HCT116 (cell line): ENCODE measurements at regions not wholly inside any gene's neighbourhood (a gene's known extent, or its start where the extent isn't known, plus 50 kb on each side); places are given as distances from the start of the nearest gene placed in this dataset.
A peak's percentile ranks its signal among the peaks of the same experiment; 100 is the strongest.

Experiments used
- ATAC-seq: fragments of 200-7000 bp; cut with Tn5 transposase; 2 replicates; pipeline ENCODE4 v1.9.1; 2020; ENCODE audit warnings: mild to moderate bottlenecking, moderate library complexity
- BruUV-seq: library from RNA; stranded (reverse); fragments of 400-500 nt; replicated peaks from 2 replicates; lab custom pipeline; 2021; lab: Mats Ljungman, UMichigan
- CTCF ChIA-PET: fragments of 300-600 bp; sonication (Branson Sonifier 250); formaldehyde crosslinking; loops from one replicate; lab custom pipeline; 2021; ENCODE audit warnings: antibody characterized with exemption; lab: Charles Lee
- POLR2A ChIA-PET: fragments of 300-600, 350-600 bp; sonication (Branson Sonifier 250); formaldehyde crosslinking; loops from one replicate; lab custom pipeline; 2021; ENCODE audit warnings: antibody characterized with exemption; lab: Charles Lee
- RAD21 ChIA-PET, 2 experiments: fragments of 300-600 bp; sonication (Branson Sonifier 250); formaldehyde crosslinking; loops; one replicate each; lab custom pipeline; 2023; ENCODE audit warnings: low total read pairs in 2 of 2; ENCODE audit not compliant: uncharacterized antibody in 2 of 2, unreplicated experiment in 2 of 2, low non-redundant PET in 1 of 2; lab: Charles Lee
- DNase-seq: peaks from one replicate; pipeline ENCODE4 v3.0.0-alpha.2; 2010; ENCODE audit warnings: low read depth, low spot score
- H2AFZ ChIP-seq: fragments of 200-600 bp; shearing (Covaris generic), sonication (generic); 2 replicates; pipeline ENCODE4 v1.6.1; 2017; ENCODE audit warnings: low read depth, mixed run types, mixed read lengths, antibody characterized with exemption, low read length; ENCODE audit not compliant: poor library complexity, severe bottlenecking
- H3K27ac ChIP-seq: 2 replicates; pipeline ENCODE4 v1.5.1; 2012; ENCODE audit warnings: low read depth, low read length
- H3K27me3 ChIP-seq: fragments of 200-600 bp; sonication (generic); 2 replicates; pipeline ENCODE4 v1.6.1; 2016; ENCODE audit warnings: mixed run types, low read length, mixed read lengths; ENCODE audit not compliant: insufficient read depth
- H3K36me3 ChIP-seq, 2 experiments: fragments of 200-500 bp in 1 of 2; fragments of 200-600 bp in 1 of 2; sonication (Bioruptor generic) in 1 of 2; sonication (generic) in 1 of 2; 2 replicates each; pipeline versions ENCODE4 v1.5.1 to v1.6.1; 2014 to 2016; ENCODE audit warnings: low read length in 2 of 2, inconsistent platforms in 1 of 2, mixed read lengths in 1 of 2, mixed run types in 1 of 2; ENCODE audit not compliant: insufficient read depth in 2 of 2, control insufficient read depth in 1 of 2
- H3K4me1 ChIP-seq, 2 experiments: fragments of 200-600 bp in 1 of 2; sonication (generic) in 1 of 2; 2 replicates each; pipeline versions ENCODE4 v1.5.1 to v1.6.1; 2012 to 2017; ENCODE audit warnings: low read length in 2 of 2, inconsistent platforms in 1 of 2, mild to moderate bottlenecking in 1 of 2, mixed read lengths in 1 of 2, mixed run types in 1 of 2, moderate library complexity in 1 of 2; ENCODE audit not compliant: insufficient read depth in 2 of 2, control insufficient read depth in 1 of 2
- H3K4me2 ChIP-seq: fragments of 200-600 bp; sonication (generic); 2 replicates; pipeline ENCODE4 v1.6.1; 2017; ENCODE audit warnings: mixed run types, low read length, mixed read lengths
- H3K4me3 ChIP-seq, 2 experiments: fragments of 200-600 bp in 1 of 2; sonication (generic) in 1 of 2; replicated peaks in 1 of 2; 2 replicates each; pipeline ENCODE4 v1.5.1; 2011 to 2016; ENCODE audit warnings: low read length in 2 of 2, control low read depth in 1 of 2, low read depth in 1 of 2, mild to moderate bottlenecking in 1 of 2, mixed read lengths in 1 of 2, mixed run types in 1 of 2
- H3K79me2 ChIP-seq: fragments of 200-600 bp; sonication (generic); 2 replicates; pipeline ENCODE4 v1.6.1; 2017; ENCODE audit warnings: mild to moderate bottlenecking, mixed run types, low read length, moderate library complexity, mixed read lengths; ENCODE audit not compliant: insufficient read depth
- H3K9ac ChIP-seq: fragments of 200-600 bp; sonication (generic); 2 replicates; pipeline ENCODE4 v1.6.1; 2016; ENCODE audit warnings: low read length, mixed read lengths
- H3K9me2 ChIP-seq: fragments of 200-600 bp; sonication (generic), shearing (Covaris generic); 2 replicates; pipeline ENCODE4 v1.6.1; 2017; ENCODE audit warnings: mixed run types, mild to moderate bottlenecking, moderate library complexity; ENCODE audit not compliant: insufficient read depth
- H3K9me3 ChIP-seq, 2 experiments: fragments of 200-500 bp in 1 of 2; fragments of 200-600 bp in 1 of 2; sonication (Bioruptor generic) in 1 of 2; sonication (generic) in 1 of 2; 2 replicates each; pipeline ENCODE4 v1.6.1; 2014 to 2017; ENCODE audit warnings: low read length in 2 of 2, mixed read lengths in 2 of 2, inconsistent platforms in 1 of 2, low read depth in 1 of 2, mild to moderate bottlenecking in 1 of 2, mixed run types in 1 of 2, moderate library complexity in 1 of 2; ENCODE audit not compliant: control insufficient read depth in 1 of 2, insufficient read depth in 1 of 2
- H4K20me1 ChIP-seq: fragments of 200-600 bp; sonication (generic), shearing (Covaris generic); 2 replicates; pipeline ENCODE4 v1.6.1; 2017; ENCODE audit warnings: mixed run types, mild to moderate bottlenecking, moderate library complexity; ENCODE audit not compliant: insufficient read depth
- CBX3 ChIP-seq: IDR thresholded peaks from 2 replicates; pipeline ENCODE4 v1.6.1; 2012; ENCODE audit warnings: low read depth
- ELF1 ChIP-seq: IDR thresholded peaks from 2 replicates; pipeline ENCODE4 v1.6.1; 2012; ENCODE audit warnings: low read depth, borderline replicate concordance
- EZH2 ChIP-seq: fragments of 200-600 bp; sonication (generic); IDR thresholded peaks from 2 replicates; pipeline ENCODE4 v1.6.1; 2017; ENCODE audit warnings: antibody characterized with exemption, mixed run types
- EZH2phosphoT487 ChIP-seq: fragments of 200-600 bp; IDR thresholded peaks from 2 replicates; pipeline ENCODE4 v1.6.1; 2018; ENCODE audit warnings: antibody characterized with exemption, borderline replicate concordance
- JUND ChIP-seq: IDR thresholded peaks from 2 replicates; pipeline ENCODE4 v1.6.1; 2012
- MAX ChIP-seq: IDR thresholded peaks from 2 replicates; pipeline ENCODE4 v1.6.1; 2012
- RAD21 ChIP-seq: IDR thresholded peaks from 2 replicates; pipeline ENCODE4 v1.6.1; 2012; ENCODE audit warnings: low read depth, mild to moderate bottlenecking
- REST ChIP-seq: IDR thresholded peaks from 2 replicates; pipeline ENCODE4 v1.6.1; 2012; ENCODE audit warnings: low read depth
- SIN3A ChIP-seq: IDR thresholded peaks from 2 replicates; pipeline ENCODE4 v1.6.1; 2012; ENCODE audit warnings: low read depth
- SP1 ChIP-seq: IDR thresholded peaks from 2 replicates; pipeline ENCODE4 v1.6.1; 2012; ENCODE audit warnings: low read depth
- TCF7L2 ChIP-seq: IDR thresholded peaks from 2 replicates; pipeline ENCODE4 v1.7.0; 2011; ENCODE audit warnings: borderline replicate concordance, inconsistent platforms; ENCODE audit not compliant: insufficient read depth, insufficient read length; ENCODE audit errors: extremely low read depth
- YY1 ChIP-seq: IDR thresholded peaks from 2 replicates; pipeline ENCODE4 v1.6.1; 2011; ENCODE audit warnings: low read length, low read depth, moderate library complexity, mild to moderate bottlenecking; ENCODE audit not compliant: insufficient replicate concordance; ENCODE audit errors: extremely low read depth
- ZNF274 ChIP-seq: fragments of 200-500 bp; sonication (Bioruptor generic); IDR thresholded peaks from 2 replicates; pipeline ENCODE4 v1.6.1; 2014; ENCODE audit warnings: mild to moderate bottlenecking, low read depth, low read length, inconsistent platforms
- intact Hi-C: fragments of 100-400 bp; cut with micrococcal nuclease; formaldehyde crosslinking; loops from 2 replicates; pipeline ENCODE4 v1.10.0; 2022
- TF ChIP-seq, protein P1 (sequence below): IDR thresholded peaks from 2 replicates; pipeline ENCODE4 v1.6.1; 2011; ENCODE audit warnings: mild to moderate bottlenecking, low read length, moderate library complexity; ENCODE audit not compliant: insufficient replicate concordance; ENCODE audit errors: extremely low read depth

DNA sequence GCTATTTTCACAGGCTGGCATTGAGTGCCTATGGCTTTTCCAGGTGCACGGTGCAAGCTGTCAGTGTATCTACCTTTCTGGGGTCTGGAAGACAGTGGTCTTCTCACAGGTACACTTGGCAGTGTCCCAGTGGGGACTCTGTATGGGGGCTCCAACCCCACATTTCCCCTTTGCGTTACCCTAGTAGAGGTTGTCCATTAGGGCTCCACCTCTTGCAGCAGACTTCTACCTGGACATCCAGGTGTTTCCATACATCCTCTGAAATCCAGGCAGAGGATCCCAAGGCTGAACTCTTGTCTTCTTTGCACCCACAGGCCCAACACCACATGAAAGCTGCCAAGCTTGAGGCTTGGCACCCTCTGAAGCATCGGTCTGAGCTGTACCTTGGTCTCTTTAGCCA is 735.7 kb upstream of the INTU start:
- DNase-seq = no peak
- no peak overlapping the region for H3K9ac ChIP-seq
- TF ChIP-seq EZH2 (no peak), ELF1 (no peak), SIN3A (no peak), CBX3 (peak; percentile 37; the same call in 1 of the 2 replicates)
- H3K36me3 ChIP-seq = no peaks in the 10 kb centered on the region
- no TSS peak for BruUV-seq
- no peaks in the 10 kb centered on the region for H3K27me3 ChIP-seq
- ChIA-PET POLR2A (no interaction called here), CTCF (no interaction called here), RAD21 (no interaction called here)
- no peaks in the 10 kb centered on the region for H3K9me2 ChIP-seq
- H3K27ac ChIP-seq = no peak overlapping the region
- no peak overlapping the region for H2AFZ ChIP-seq
- H3K4me1 ChIP-seq = peaks cover 6 to 12% of the 10 kb centered on the region in 2 experiments; a peak in 2 of 4 replicates
- H3K4me2 ChIP-seq = no peak overlapping the region
- no peaks in the 10 kb centered on the region for H3K79me2 ChIP-seq
- no peak overlapping the region for H3K4me3 ChIP-seq
- H4K20me1 ChIP-seq = no peaks in the 10 kb centered on the region
- no peak for ATAC-seq
- no peaks in the 10 kb centered on the region for H3K9me3 ChIP-seq
- intact Hi-C loops = no loop called here

DNA sequence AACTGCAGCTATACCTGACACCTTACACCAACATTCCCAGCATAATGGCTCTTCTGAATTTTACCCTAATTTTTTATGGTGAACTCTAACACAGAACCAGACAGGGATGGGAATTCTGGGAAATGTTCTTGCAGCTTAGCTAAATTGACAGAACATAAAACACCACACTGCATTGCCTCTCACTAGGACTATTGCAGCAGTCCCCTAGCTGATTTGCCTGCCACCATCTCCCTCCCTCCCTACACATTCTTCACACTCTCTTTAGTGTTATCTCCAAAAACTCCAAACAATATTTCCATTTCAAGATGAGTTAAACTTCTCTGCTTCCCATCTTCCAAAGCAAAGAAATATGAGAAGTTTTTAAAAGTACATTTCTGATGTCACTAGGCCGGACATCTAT is 733.9 kb upstream of the INTU start:
- Histone ChIP-seq H3K4me2 (no peak overlapping the region), H3K9ac (no peak overlapping the region), H3K27me3 (no peaks in the 10 kb centered on the region), H3K27ac (no peak overlapping the region), H3K4me3 (no peak overlapping the region), H3K9me2 (no peaks in the 10 kb centered on the region), H3K79me2 (no peaks in the 10 kb centered on the region), H2AFZ (no peak overlapping the region), H3K4me1 (peaks cover 6 to 12% of the 10 kb centered on the region in 2 experiments; a peak in 2 of 4 replicates), H4K20me1 (no peaks in the 10 kb centered on the region), H3K9me3 (no peaks in the 10 kb centered on the region), H3K36me3 (no peaks in the 10 kb centered on the region)
- DNase-seq = no peak
- ChIA-PET CTCF (no interaction called here), POLR2A (no interaction called here), RAD21 (no interaction called here)
- peak; percentile 20; the same call in 1 of the 2 replicates for ATAC-seq
- BruUV-seq = no TSS peak
- intact Hi-C loops = no loop called here
- TF ChIP-seq ELF1 (no peak), RAD21 (no peak), REST (no peak), JUND (no peak), EZH2 (no peak), EZH2phosphoT487 (no peak), YY1 (no peak), TCF7L2 (no peak), SIN3A (no peak), MAX (no peak), SP1 (no peak), ZNF274 (no peak), CBX3 (no peak)
- TF ChIP-seq, protein P1, sequence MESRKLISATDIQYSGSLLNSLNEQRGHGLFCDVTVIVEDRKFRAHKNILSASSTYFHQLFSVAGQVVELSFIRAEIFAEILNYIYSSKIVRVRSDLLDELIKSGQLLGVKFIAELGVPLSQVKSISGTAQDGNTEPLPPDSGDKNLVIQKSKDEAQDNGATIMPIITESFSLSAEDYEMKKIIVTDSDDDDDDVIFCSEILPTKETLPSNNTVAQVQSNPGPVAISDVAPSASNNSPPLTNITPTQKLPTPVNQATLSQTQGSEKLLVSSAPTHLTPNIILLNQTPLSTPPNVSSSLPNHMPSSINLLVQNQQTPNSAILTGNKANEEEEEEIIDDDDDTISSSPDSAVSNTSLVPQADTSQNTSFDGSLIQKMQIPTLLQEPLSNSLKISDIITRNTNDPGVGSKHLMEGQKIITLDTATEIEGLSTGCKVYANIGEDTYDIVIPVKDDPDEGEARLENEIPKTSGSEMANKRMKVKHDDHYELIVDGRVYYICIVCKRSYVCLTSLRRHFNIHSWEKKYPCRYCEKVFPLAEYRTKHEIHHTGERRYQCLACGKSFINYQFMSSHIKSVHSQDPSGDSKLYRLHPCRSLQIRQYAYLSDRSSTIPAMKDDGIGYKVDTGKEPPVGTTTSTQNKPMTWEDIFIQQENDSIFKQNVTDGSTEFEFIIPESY = no peak
